NCI-H2196 treated with DMSO at 0.1 percent for 48 hours (cell line): ENCODE measurements at regions not wholly inside any gene's neighbourhood (a gene's known extent, or its start where the extent isn't known, plus 50 kb on each side); places are given as distances from the start of the nearest gene placed in this dataset.

Source experiments
- DNase-seq: peaks from one replicate; lab custom pipeline; 2025; ENCODE audit not compliant: unreplicated experiment; lab: John Stamatoyannopoulos, UW

GRCh38 chr9:103397868-103398600, 402.9 kb downstream of the CYLC2 start:
- DNase-seq: peak; percentile 31

GRCh38 chr9:103399535-103399934, 404.4 kb downstream of the CYLC2 start:
- no peak for DNase-seq

DNA sequence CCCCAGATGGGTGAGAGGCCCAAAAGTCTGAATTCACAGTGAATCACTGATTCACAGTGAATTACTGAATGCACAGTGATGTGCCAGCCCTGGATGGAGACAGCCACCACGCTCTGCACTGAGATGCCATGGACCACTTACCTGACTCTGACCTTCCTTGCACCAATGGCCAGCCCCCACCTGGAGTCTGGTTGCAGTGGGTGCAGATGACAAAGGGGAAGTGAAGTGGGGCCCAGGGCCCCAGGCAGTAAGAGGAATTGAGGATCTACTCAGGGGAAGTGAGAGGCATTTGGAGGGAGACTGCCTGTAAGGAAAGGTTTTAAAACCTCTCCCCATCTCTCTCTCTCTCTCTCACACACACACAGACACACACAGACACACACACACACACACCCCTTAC, 412.1 kb downstream of the CYLC2 start:
- no peak for DNase-seq

DNA sequence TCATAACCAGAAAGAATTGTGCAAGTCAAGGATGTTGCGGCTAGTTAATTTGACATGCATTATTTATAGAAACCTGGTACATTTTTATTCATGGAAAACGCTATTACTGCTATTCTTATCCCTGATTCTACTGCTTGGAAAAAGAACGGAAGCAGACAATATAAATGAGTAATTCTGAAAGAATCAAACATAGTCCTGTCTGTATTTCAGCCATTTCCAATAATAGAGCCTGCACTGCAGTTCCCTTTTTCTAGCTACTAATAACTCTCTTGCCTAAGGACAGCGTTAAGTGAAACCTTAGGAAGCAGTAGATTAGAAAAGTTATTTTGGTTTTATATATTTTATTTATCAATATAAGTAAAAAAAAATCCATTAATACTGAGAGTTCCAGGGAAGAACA, 414.9 kb downstream of the CYLC2 start:
- no peak for DNase-seq

- no peak for DNase-seq
Measured at GRCh38 chr9:103427696-103428095, 432.6 kb downstream of the CYLC2 start.

DNA sequence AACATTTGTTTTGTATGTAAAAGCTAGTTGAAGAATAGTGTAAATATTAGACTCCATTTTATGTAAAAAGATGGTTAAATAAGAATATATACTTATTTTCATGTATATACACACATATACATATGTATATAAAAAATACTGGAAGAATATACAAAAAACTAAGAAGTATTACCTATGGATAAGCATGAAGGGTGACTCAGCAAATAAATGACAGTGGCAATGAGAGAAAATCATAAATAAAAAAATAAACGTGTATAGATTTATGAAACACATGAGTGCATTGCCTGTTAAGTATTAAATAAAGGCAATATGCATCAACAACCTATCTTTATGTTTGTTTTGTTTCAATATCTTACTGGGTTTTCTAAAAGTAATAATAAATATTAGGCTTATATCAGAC, 435.3 kb downstream of the CYLC2 start:
- no peak for DNase-seq

DNA sequence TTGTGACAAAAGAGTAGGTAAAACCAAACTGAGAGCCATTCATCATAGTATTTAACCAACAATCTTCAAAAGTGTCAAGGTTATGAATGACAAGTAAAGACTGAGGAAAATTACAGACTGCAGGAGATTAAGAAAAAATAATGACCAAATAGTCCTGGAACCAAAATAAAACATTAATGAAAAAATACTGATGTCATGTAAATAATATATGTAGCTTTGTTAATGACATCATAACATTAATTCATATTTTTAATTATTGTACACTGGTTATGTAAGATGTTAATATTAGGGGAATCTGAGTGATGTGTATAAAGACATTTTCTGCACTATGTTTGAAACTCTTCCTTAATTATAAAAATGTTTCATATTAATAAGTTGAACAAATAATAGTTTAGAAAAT, 436.7 kb downstream of the CYLC2 start:
- no peak for DNase-seq

GRCh38 chr9:103444176-103444575, 449.0 kb downstream of the CYLC2 start:
- DNase-seq: no peak

- no peak for DNase-seq
Measured at GRCh38 chr9:103458826-103459225, 463.7 kb downstream of the CYLC2 start.

- no peak for DNase-seq
Measured at GRCh38 chr9:103471241-103471640, 476.1 kb downstream of the CYLC2 start.

GRCh38 chr9:103474156-103474555, 479.0 kb downstream of the CYLC2 start:
- no peak for DNase-seq

DNA sequence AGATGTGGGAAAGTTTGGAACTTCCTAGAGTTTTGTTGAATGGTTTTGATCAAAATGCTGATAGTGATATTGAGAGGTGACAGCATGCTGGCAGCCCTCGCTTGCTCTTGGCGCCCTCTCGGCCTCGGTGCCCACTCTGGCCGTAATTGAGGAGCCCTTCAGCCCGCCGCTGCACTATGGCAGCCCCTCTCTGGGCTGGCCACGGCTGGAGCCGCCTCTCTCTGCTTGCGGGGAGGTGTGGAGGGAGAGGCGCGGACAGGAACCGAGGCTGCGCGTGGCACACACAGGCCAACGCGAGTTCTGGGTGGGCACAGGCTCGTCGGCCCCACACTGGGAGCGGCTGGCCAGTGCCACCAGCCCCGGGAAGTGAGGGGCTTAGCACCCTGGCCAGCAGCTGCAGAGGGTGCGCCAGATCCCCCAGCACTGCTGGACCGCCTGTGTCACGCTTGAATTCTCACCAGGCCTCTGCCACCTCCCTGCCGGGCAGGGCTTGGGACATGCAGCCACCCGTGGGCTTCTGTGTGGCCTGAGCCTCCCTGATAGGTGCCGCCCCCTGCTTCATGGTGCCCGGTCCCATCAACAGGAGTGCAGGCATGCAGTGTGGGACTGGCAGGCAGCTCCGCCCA, 488.5 kb downstream of the CYLC2 start:
- DNase-seq: no peak

GRCh38 chr9:103485138-103485537, 490.0 kb downstream of the CYLC2 start:
- DNase-seq: no peak

DNA sequence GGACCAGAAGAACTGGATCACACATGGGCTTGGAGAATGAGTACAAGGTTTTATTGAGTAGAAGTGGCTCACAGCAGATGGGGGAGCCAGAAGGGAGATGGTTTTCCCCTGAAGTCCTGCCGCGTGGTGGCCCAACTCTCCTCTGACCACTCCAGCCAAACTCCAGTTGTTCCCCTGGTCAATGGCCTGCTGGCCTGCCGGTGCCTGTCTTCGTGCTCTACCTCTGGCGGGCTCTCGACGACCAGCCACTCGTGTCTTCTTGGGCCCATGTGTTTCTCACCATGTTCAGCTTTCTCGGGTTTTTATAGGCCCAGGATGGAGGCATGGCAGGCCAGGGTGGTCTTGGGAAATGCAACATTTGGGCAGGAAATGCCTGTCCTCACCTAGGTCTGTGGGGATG, 519.6 kb downstream of the CYLC2 start:
- DNase-seq: no peak

GRCh38 chr9:103522409-103522808, 527.3 kb downstream of the CYLC2 start:
- DNase-seq: no peak

GRCh38 chr9:103530934-103531333, 535.8 kb downstream of the CYLC2 start:
- DNase-seq: no peak

- DNase-seq: no peak
Measured at GRCh38 chr9:103533318-103533717, 538.2 kb downstream of the CYLC2 start.

DNA sequence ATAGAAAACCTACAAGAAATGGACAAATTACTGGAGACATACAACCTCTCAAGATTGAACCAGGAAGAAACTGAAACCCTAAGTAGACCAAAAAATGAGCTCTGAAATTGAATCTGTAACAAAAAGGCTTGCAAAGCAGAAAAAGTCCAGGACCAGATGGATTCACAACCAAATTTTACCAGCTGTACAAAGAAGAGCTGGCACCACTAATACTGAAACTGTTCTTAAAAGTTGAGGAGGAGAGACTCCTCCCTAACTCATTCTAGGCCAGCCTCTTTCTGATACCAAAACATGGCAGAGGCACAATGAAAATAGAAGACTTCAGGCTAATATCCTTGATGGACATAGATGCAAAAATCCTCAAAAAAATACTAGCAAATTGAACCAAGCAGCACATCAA, 542.3 kb downstream of the CYLC2 start:
- DNase-seq: no peak

- no peak for DNase-seq
Measured at GRCh38 chr9:103545260-103545659, 548.8 kb upstream of the SMC2 start.

DNA sequence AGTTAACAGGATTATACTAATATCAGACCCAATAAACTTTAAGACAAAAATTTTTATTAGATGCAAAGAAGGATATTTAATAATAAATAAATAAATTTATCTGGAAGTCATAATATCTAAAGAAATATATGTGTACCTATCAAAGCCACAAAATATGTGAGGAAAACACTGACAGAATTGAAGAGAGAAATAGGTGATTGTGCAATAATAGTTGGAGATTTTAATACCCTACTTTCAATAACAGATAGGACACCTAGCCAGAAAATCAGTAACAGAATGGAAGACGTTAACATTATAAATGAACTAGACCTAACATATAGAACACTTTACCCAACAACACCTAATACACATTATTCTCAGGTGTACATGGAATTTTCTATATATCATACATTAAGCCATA, 541.4 kb upstream of the SMC2 start:
- no peak for DNase-seq

- no peak for DNase-seq
Measured at GRCh38 chr9:103574056-103574455, 520.1 kb upstream of the SMC2 start.

GRCh38 chr9:103586721-103587120, 507.4 kb upstream of the SMC2 start:
- no peak for DNase-seq

- DNase-seq: no peak
Measured at GRCh38 chr9:103601287-103601686, 492.8 kb upstream of the SMC2 start.
